Heart left ventricle (tissue), 13 donors: ENCODE measurements at regions not wholly inside any gene's neighbourhood (a gene's known extent, or its start where the extent isn't known, plus 50 kb on each side); places are given as distances from the start of the nearest gene placed in this dataset.

Experiments used
- CTCF ChIP-seq, 12 donors: fragments of 200-600 bp; sonication (generic) in 4 of 12; IDR thresholded peaks; one replicate each; pipeline versions ENCODE4 v1.5.0 to v1.8.0; 2018 to 2022; ENCODE audit warnings: antibody characterized with exemption in 12 of 12, mild to moderate bottlenecking in 5 of 12
- POLR2A ChIP-seq, 2 donors: fragments of 450-650 bp; IDR thresholded peaks; one replicate each; pipeline ENCODE4 v1.6.1; 2017; ENCODE audit warnings: antibody characterized with exemption in 2 of 2, mild to moderate bottlenecking in 2 of 2, moderate library complexity in 2 of 2
- donor health status: ischemic (EF 13 %, LVEDD 7.1; RV severe dilation, severe dysfunction).
- donor health status: DM: no; HTN: yes; CAD: no.
- donor health status: DM: no; HTN: no; CAD: no.
- donor health status: ischemic (EF 25% LVEDD 6.9; RV normal size, moderate dysfunction).
- donor health status: ischemic (EF 25% LVEDD 5.7; RV mildly dilated, moderate dysfunction).
- donor health status: ischemic (EF 35%, LVEDD 5.7; RV mildly dilated, moderate dysfunction).
- donor health status: nonischemic (EF 11% LVEDD 7.7; RV severe dilation, severe dysfunction).
- donor health status: DM: yes; HTN: yes; CAD: no.
- donor health status: PGD.
- donor health status: ischemic (EF 29% LVEDD 5.4; RV normal size, mild dysfunction).
- donor health status: nonischemic (EF 23%, LVEDD 6.1; RV moderate dilation, normal function).

DNA sequence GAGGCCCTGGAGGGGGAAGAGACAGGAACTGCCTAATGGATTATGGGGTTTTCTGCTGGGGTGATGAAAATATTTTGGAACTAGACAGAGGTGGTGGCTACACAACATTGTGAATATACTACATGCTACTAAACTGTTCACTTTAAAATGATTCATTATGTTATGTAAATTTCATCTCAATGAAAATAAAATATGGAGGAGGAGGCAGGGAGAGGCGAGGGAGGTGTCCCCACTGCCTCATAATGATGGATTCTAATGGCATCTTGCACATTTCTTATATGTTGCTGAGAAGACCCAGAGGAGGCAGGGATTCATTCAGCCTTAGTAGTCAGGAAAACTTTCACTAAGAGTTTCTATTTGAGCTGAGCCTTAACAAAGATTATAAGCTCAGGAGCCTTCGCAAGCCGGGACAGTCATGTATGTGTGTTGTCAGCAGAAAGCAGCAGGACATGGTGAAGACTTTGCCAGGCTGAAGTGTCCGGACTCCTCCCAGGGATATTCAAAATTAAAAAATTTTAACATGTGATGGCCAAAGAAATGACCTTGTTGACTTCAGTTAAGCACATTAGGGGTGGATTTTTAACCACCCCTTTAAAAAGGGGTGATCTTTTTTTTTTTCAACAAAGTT is 158.6 kb upstream of the PCSK2 start:
- TF ChIP-seq CTCF (IDR thresholded peaks at IDR 0.05) (no peak), POLR2A (IDR thresholded peaks at IDR 0.05) (no peak)
